Fibroblast of peridontal ligament (primary cell): ENCODE measurements at regions not wholly inside any gene's neighbourhood (a gene's known extent, or its start where the extent isn't known, plus 50 kb on each side); places are given as distances from the start of the nearest gene placed in this dataset.
A peak's percentile ranks its signal among the peaks of the same experiment; 100 is the strongest.

Experiments used
- DNase-seq: peaks from one replicate; pipeline ENCODE4 v3.0.0-alpha.2; 2010; ENCODE audit errors: extremely low read depth

- DNase-seq = no peak
Measured at GRCh38 chr2:15043336-15044058, 411.0 kb downstream of the LRATD1 start.

- DNase-seq = no peak
Measured at GRCh38 chr2:15045054-15045453, 412.5 kb downstream of the LRATD1 start.

GRCh38 chr2:15047184-15047583 is 414.7 kb downstream of the LRATD1 start:
- no peak for DNase-seq

- no peak for DNase-seq
Measured at GRCh38 chr2:15048000-15048399, 415.5 kb downstream of the LRATD1 start.

GRCh38 chr2:15049096-15049993 is 416.8 kb downstream of the LRATD1 start:
- DNase-seq = no peak

GRCh38 chr2:15050483-15050882 is 418.0 kb downstream of the LRATD1 start:
- peak; percentile 6 for DNase-seq

- DNase-seq = no peak
Measured at GRCh38 chr2:15053542-15053941, 421.0 kb downstream of the LRATD1 start.

GRCh38 chr2:15058015-15058720 is 425.7 kb downstream of the LRATD1 start:
- no peak for DNase-seq

GRCh38 chr2:15058721-15059157 is 426.2 kb downstream of the LRATD1 start:
- no peak for DNase-seq

GRCh38 chr2:15059870-15060512 is 427.5 kb downstream of the LRATD1 start:
- DNase-seq = no peak

- DNase-seq = no peak
Measured at GRCh38 chr2:15061268-15061667, 428.8 kb downstream of the LRATD1 start.

GRCh38 chr2:15066138-15066537 is 433.6 kb downstream of the LRATD1 start:
- no peak for DNase-seq

- peak; percentile 30 for DNase-seq
Measured at GRCh38 chr2:15069149-15069548, 436.6 kb downstream of the LRATD1 start.

- DNase-seq = no peak
Measured at GRCh38 chr2:15072836-15073235, 440.3 kb downstream of the LRATD1 start.

GRCh38 chr2:15073664-15074063 is 441.1 kb downstream of the LRATD1 start:
- no peak for DNase-seq

- DNase-seq = no peak
Measured at GRCh38 chr2:15074319-15074718, 441.8 kb downstream of the LRATD1 start.

- no peak for DNase-seq
Measured at GRCh38 chr2:15074751-15075700, 442.5 kb downstream of the LRATD1 start.

GRCh38 chr2:15076668-15077067 is 444.2 kb downstream of the LRATD1 start:
- DNase-seq = no peak

GRCh38 chr2:15081356-15081755 is 448.8 kb downstream of the LRATD1 start:
- no peak for DNase-seq
